Head of caudate nucleus (tissue), 42 donors: ENCODE measurements at regions not wholly inside any gene's neighbourhood (a gene's known extent, or its start where the extent isn't known, plus 50 kb on each side); places are given as distances from the start of the nearest gene placed in this dataset.

Source experiments
- DNase-seq, 42 donors: peaks; one replicate each; pipeline versions ENCODE4 v3.0.0 to v3.0.0-alpha.2; 2020 to 2021; ENCODE audit warnings: mixed read lengths in 7 of 42
- intact Hi-C: fragments of 100-400 bp; cut with DNase I; formaldehyde crosslinking; loops from one replicate; pipeline ENCODE4 v1.15.0; 2022

GRCh38 chr1:170307426-170307825 lies 161.7 kb downstream of the NTMT2 start:
- DNase-seq = no peak
- intact Hi-C loops = no loop called here

- no peak for DNase-seq
- intact Hi-C loops = no loop called here
These were observed 163.7 kb downstream of the NTMT2 start for GRCh38 chr1:170309389-170310013.

GRCh38 chr1:170310014-170310405 lies 164.3 kb downstream of the NTMT2 start:
- DNase-seq = no peak
- intact Hi-C loops = no loop called here

- DNase-seq = no peak
- intact Hi-C loops = no loop called here
These were observed 165.2 kb downstream of the NTMT2 start for GRCh38 chr1:170310951-170311350.

GRCh38 chr1:170313306-170313705 lies 167.5 kb downstream of the NTMT2 start:
- intact Hi-C loops = no loop called here
- DNase-seq = no peak

GRCh38 chr1:170316270-170316669 lies 170.5 kb downstream of the NTMT2 start:
- DNase-seq = no peak
- intact Hi-C loops = no loop called here

GRCh38 chr1:170318141-170318540 lies 172.4 kb downstream of the NTMT2 start:
- intact Hi-C loops = no loop called here
- DNase-seq = no peak

- no peak for DNase-seq
- intact Hi-C loops = no loop called here
These were observed 173.0 kb downstream of the NTMT2 start for GRCh38 chr1:170318736-170319135.

GRCh38 chr1:170321113-170321512 lies 175.4 kb downstream of the NTMT2 start:
- intact Hi-C loops = no loop called here

GRCh38 chr1:170326186-170326585 lies 180.4 kb downstream of the NTMT2 start:
- no peak for DNase-seq
- intact Hi-C loops = no loop called here

More at GRCh38 chr1:170321113-170321512, 175.4 kb downstream of the NTMT2 start:
- DNase-seq = no peak

- intact Hi-C loops = no loop called here
- no peak for DNase-seq
These were observed 187.0 kb downstream of the NTMT2 start for GRCh38 chr1:170332801-170333200.

GRCh38 chr1:170337413-170337994 lies 191.7 kb downstream of the NTMT2 start:
- DNase-seq = no peak
- intact Hi-C loops = no loop called here

GRCh38 chr1:170339534-170339933 lies 192.4 kb upstream of the GORAB start:
- intact Hi-C loops = no loop called here

GRCh38 chr1:170340308-170340707 lies 191.7 kb upstream of the GORAB start:
- intact Hi-C loops = no loop called here
- DNase-seq = no peak

More at GRCh38 chr1:170339534-170339933, 192.4 kb upstream of the GORAB start:
- no peak for DNase-seq

GRCh38 chr1:170351366-170351946 lies 180.5 kb upstream of the GORAB start:
- intact Hi-C loops = no loop called here
- no peak for DNase-seq

GRCh38 chr1:170354246-170354645 lies 177.7 kb upstream of the GORAB start:
- DNase-seq = no peak
- intact Hi-C loops = no loop called here

GRCh38 chr1:170354690-170355089 lies 177.3 kb upstream of the GORAB start:
- intact Hi-C loops = no loop called here
- DNase-seq = no peak

- no peak for DNase-seq
- intact Hi-C loops = no loop called here
These were observed 176.6 kb upstream of the GORAB start for GRCh38 chr1:170355267-170355801.

GRCh38 chr1:170356585-170356984 lies 175.4 kb upstream of the GORAB start:
- intact Hi-C loops = no loop called here
- DNase-seq = no peak

GRCh38 chr1:170357750-170358149 lies 174.2 kb upstream of the GORAB start:
- intact Hi-C loops = no loop called here
- DNase-seq = no peak

GRCh38 chr1:170360601-170361000 lies 171.4 kb upstream of the GORAB start:
- intact Hi-C loops = no loop called here
- DNase-seq = no peak
